ENCODE measurements at regions not wholly inside any gene's neighbourhood (a gene's known extent, or its start where the extent isn't known, plus 50 kb on each side); places are given as distances from the start of the nearest gene placed in this dataset.

DNA sequence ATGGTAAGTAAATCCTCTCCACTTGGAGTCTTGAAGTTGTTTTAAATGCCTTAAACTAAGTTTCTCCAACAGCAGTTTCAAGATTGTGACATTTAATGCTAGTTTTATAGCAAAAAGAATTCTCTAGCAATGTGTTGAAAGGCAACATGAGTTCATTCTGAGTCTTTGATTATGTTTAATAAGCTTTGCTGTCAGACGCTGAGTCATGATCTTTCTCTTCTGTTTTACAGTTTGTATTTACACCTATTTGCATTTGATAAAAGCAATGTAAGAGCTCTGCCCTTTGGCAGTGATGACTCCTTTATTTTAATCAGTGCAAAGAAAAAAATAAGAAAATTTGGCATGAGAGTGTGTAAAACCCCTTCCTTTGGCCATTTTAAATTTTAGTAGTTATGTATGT lies 497.7 kb downstream of the STK39 start:
- TF ChIP-seq, protein P1, sequence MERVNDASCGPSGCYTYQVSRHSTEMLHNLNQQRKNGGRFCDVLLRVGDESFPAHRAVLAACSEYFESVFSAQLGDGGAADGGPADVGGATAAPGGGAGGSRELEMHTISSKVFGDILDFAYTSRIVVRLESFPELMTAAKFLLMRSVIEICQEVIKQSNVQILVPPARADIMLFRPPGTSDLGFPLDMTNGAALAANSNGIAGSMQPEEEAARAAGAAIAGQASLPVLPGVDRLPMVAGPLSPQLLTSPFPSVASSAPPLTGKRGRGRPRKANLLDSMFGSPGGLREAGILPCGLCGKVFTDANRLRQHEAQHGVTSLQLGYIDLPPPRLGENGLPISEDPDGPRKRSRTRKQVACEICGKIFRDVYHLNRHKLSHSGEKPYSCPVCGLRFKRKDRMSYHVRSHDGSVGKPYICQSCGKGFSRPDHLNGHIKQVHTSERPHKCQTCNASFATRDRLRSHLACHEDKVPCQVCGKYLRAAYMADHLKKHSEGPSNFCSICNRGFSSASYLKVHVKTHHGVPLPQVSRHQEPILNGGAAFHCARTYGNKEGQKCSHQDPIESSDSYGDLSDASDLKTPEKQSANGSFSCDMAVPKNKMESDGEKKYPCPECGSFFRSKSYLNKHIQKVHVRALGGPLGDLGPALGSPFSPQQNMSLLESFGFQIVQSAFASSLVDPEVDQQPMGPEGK (CRISPR knock-in tag; IDR thresholded peaks at IDR 0.05; ENCODE audit: borderline replicate concordance): no peak
- TF ChIP-seq GLIS3 (CRISPR knock-in tag; IDR thresholded peaks at IDR 0.05) (no peak), OSR1 (CRISPR knock-in tag; IDR thresholded peaks at IDR 0.05) (no peak), ZNF70 (CRISPR knock-in tag; IDR thresholded peaks at IDR 0.05) (no peak), ZNF8 (CRISPR knock-in tag; IDR thresholded peaks at IDR 0.05) (no peak), ZFP3 (CRISPR knock-in tag; IDR thresholded peaks at IDR 0.05) (no peak)
- TF ChIP-seq, protein P2, sequence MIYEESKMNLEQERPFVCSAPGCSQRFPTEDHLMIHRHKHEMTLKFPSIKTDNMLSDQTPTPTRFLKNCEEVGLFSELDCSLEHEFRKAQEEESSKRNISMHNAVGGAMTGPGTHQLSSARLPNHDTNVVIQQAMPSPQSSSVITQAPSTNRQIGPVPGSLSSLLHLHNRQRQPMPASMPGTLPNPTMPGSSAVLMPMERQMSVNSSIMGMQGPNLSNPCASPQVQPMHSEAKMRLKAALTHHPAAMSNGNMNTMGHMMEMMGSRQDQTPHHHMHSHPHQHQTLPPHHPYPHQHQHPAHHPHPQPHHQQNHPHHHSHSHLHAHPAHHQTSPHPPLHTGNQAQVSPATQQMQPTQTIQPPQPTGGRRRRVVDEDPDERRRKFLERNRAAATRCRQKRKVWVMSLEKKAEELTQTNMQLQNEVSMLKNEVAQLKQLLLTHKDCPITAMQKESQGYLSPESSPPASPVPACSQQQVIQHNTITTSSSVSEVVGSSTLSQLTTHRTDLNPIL (CRISPR knock-in tag; IDR thresholded peaks at IDR 0.05; ENCODE audit: low read depth): no peak

Measured in SK-N-SH treated with all-trans-retinoic acid at 6 μM for 48 hours (cell line).